ENCODE measurements at regions not wholly inside any gene's neighbourhood (a gene's known extent, or its start where the extent isn't known, plus 50 kb on each side); places are given as distances from the start of the nearest gene placed in this dataset.
"Not testable (repeated sequence)": the region's sequence is repeated elsewhere in the genome, so short reads cannot be mapped to it uniquely, and the experiment has no call there.

DNA sequence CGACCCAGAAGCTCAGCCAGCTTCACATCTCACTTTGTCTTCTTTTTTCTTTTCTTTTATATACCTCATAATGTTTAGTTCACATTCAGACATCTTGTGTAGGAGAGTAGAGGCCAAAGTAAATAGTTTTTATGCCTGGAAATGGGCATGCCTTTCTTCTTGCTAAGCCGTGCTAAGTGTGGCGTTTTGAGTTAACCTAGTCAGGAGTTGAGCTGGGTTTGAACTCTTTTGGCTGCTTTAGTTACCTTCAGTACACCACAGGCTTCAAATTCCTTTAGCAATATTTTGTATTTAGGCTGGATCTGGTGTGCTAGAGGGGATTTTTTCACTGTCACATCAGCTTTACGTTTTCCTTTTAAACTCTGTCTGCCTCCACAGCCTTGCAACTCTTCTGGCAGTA lies 300.8 kb downstream of the ZNF674 start:
- TF ChIP-seq, protein P1, sequence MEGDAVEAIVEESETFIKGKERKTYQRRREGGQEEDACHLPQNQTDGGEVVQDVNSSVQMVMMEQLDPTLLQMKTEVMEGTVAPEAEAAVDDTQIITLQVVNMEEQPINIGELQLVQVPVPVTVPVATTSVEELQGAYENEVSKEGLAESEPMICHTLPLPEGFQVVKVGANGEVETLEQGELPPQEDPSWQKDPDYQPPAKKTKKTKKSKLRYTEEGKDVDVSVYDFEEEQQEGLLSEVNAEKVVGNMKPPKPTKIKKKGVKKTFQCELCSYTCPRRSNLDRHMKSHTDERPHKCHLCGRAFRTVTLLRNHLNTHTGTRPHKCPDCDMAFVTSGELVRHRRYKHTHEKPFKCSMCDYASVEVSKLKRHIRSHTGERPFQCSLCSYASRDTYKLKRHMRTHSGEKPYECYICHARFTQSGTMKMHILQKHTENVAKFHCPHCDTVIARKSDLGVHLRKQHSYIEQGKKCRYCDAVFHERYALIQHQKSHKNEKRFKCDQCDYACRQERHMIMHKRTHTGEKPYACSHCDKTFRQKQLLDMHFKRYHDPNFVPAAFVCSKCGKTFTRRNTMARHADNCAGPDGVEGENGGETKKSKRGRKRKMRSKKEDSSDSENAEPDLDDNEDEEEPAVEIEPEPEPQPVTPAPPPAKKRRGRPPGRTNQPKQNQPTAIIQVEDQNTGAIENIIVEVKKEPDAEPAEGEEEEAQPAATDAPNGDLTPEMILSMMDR (IDR thresholded peaks at IDR 0.05; ENCODE audit: insufficient read depth, low read length, poor library complexity, severe bottlenecking), result no peak
- no peak for DNase-seq (ENCODE audit: low read depth)
- no peaks in the 10 kb centered on the region for H3K27me3 ChIP-seq (ENCODE audit: control insufficient read depth, insufficient read depth, low read length)
- no peak overlapping the region for H3K4me3 ChIP-seq (ENCODE audit: low read depth, low read length)
- H3K36me3 ChIP-seq (ENCODE audit: control insufficient read depth, insufficient read depth, low read length), result no peaks in the 10 kb centered on the region

DNA sequence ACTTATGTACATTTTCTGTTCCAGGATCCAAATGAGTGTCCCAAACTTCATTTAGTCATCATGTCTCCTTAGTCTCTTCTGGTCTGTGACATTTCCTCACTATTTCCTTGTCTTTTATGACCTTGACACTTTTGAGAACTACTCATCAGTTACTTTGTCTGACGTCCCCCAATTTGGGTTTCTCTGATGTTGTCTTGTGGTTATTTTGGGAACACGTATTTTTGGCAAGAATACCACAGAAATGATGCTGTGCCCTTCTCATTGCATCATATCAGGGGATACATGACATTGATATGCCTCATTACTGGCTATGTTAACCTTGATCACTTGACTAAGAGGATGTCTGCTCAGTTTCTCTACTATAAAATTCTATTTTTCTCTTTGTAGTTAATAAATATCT lies 308.8 kb downstream of the ZNF674 start:
- Histone ChIP-seq H3K36me3 (ENCODE audit: control insufficient read depth, insufficient read depth, low read length) (no peaks in the 10 kb centered on the region), H3K4me3 (ENCODE audit: low read depth, low read length) (no peak overlapping the region), H3K27me3 (ENCODE audit: control insufficient read depth, insufficient read depth, low read length) (no peaks in the 10 kb centered on the region)
- TF ChIP-seq, protein P1 (IDR thresholded peaks at IDR 0.05; ENCODE audit: insufficient read depth, low read length, poor library complexity, severe bottlenecking), result no peak
- no peak for DNase-seq (ENCODE audit: low read depth)

DNA sequence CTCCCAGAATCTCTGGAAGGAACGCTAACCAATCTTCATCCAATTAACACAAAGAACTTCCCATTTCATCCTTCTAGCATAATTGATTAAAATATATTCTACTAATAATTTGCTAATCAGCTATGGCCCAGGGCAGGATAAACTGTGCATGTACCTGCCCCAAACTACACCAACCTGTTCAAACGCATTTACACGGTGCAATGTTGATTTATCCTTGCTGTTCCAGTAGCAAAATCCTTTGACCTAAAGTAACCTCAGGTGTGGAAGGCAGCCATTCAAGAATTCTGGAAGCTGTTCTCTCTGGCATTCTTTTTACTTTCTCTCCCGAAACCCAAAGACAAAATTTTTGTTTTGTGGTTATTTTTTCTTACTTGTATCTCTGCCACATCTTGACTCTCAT lies 309.4 kb downstream of the ZNF674 start:
- Histone ChIP-seq H3K36me3 (ENCODE audit: control insufficient read depth, insufficient read depth, low read length) (no peaks in the 10 kb centered on the region), H3K4me3 (ENCODE audit: low read depth, low read length) (no peak overlapping the region), H3K27me3 (ENCODE audit: control insufficient read depth, insufficient read depth, low read length) (no peaks in the 10 kb centered on the region)
- TF ChIP-seq, protein P1 (IDR thresholded peaks at IDR 0.05; ENCODE audit: insufficient read depth, low read length, poor library complexity, severe bottlenecking), result no peak
- DNase-seq (ENCODE audit: low read depth), result no peak

- Histone ChIP-seq H3K4me3 (ENCODE audit: low read depth, low read length) (no peak overlapping the region), H3K27me3 (ENCODE audit: control insufficient read depth, insufficient read depth, low read length) (no peaks in the 10 kb centered on the region), H3K36me3 (ENCODE audit: control insufficient read depth, insufficient read depth, low read length) (no peaks in the 10 kb centered on the region)
- TF ChIP-seq, protein P1 (IDR thresholded peaks at IDR 0.05; ENCODE audit: insufficient read depth, low read length, poor library complexity, severe bottlenecking), result no peak
- no peak for DNase-seq (ENCODE audit: low read depth)
These were observed 310.4 kb downstream of the ZNF674 start for GRCh38 chrX:46234775-46235174.

- TF ChIP-seq, protein P1 (IDR thresholded peaks at IDR 0.05; ENCODE audit: insufficient read depth, low read length, poor library complexity, severe bottlenecking), result no peak
- DNase-seq (ENCODE audit: low read depth), result no peak
- Histone ChIP-seq H3K27me3 (ENCODE audit: control insufficient read depth, insufficient read depth, low read length) (no peaks in the 10 kb centered on the region), H3K36me3 (ENCODE audit: control insufficient read depth, insufficient read depth, low read length) (no peaks in the 10 kb centered on the region), H3K4me3 (ENCODE audit: low read depth, low read length) (no peak overlapping the region)
These were observed 316.8 kb downstream of the ZNF674 start for GRCh38 chrX:46228389-46228788.

DNA sequence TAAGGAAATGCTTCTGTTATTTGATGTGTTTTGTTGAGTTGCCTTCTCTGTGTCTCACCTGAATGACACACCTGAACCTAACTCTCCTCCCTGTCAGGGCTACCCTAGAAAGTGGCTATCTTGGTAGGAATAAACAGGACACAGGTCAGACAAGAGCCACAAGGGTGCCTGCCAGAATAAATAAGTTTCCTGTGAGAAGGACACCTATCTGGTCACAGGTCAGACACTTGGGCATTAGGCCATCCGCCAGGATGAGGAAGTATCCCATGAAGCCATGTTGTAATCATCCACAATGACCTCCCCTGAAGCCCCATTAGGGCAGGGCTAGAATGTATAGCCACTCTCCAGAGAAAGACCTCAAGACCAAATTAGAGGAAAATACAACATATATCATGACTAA lies 318.8 kb downstream of the ZNF674 start:
- Histone ChIP-seq H3K4me3 (ENCODE audit: low read depth, low read length) (no peak overlapping the region), H3K36me3 (ENCODE audit: control insufficient read depth, insufficient read depth, low read length) (no peaks in the 10 kb centered on the region), H3K27me3 (ENCODE audit: control insufficient read depth, insufficient read depth, low read length) (no peaks in the 10 kb centered on the region)
- TF ChIP-seq, protein P1 (IDR thresholded peaks at IDR 0.05; ENCODE audit: insufficient read depth, low read length, poor library complexity, severe bottlenecking), result no peak
- DNase-seq (ENCODE audit: low read depth), result no peak

GRCh38 chrX:46223499-46223898 lies 321.7 kb downstream of the ZNF674 start:
- H3K4me3 ChIP-seq (ENCODE audit: low read depth, low read length); DNase-seq (ENCODE audit: low read depth); H3K36me3 ChIP-seq (ENCODE audit: control insufficient read depth, insufficient read depth, low read length); H3K27me3 ChIP-seq (ENCODE audit: control insufficient read depth, insufficient read depth, low read length): not testable (repeated sequence)

Data from kidney epithelial cell (primary cell).